ENCODE measurements at regions not wholly inside any gene's neighbourhood (a gene's known extent, or its start where the extent isn't known, plus 50 kb on each side); places are given as distances from the start of the nearest gene placed in this dataset.

DNA sequence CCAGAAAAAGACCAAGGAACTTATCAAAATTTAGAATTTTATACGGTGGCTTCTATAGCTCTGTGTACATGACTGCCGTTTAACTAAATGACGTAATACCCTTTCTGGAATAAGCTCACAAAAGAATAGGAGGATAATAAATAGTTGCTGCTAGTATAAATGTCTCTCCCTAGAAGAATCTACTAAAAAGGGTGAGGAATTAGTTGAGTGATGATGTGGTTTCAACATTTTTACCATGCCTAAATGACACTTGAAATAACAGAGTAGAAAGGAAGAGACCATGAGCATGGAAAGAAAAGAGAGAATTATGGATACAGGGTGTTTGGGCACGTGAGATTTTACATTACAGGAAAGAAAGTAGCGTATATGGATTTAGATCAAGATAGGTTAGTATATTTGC is 231.1 kb downstream of the ARAP2 start:
- TF ChIP-seq POLR2A (IDR thresholded peaks at IDR 0.05; ENCODE audit: low read length) (no peak), GATA1 (IDR thresholded peaks at IDR 0.05; ENCODE audit: low read depth, low read length) (no peak)
- no peak for DNase-seq
